Omental fat pad (tissue), 3 donors: ENCODE measurements at regions not wholly inside any gene's neighbourhood (a gene's known extent, or its start where the extent isn't known, plus 50 kb on each side); places are given as distances from the start of the nearest gene placed in this dataset.

Source experiments
- ATAC-seq: fragments of 150-250 bp; one replicate; pipeline ENCODE4 v1.9.1; 2016; ENCODE audit warnings: mild to moderate bottlenecking, moderate library complexity; ENCODE audit not compliant: low FRiP score
- DNase-seq: peaks from one replicate; pipeline ENCODE4 v3.0.0-alpha.2; 2019; ENCODE audit warnings: low spot score
- CTCF ChIP-seq, 3 donors: fragments of 450-650 bp; IDR thresholded peaks; one replicate each; pipeline ENCODE4 v1.5.1; 2016 to 2017; ENCODE audit warnings: antibody characterized with exemption in 3 of 3, mild to moderate bottlenecking in 3 of 3, moderate library complexity in 2 of 3

GRCh38 chr1:181394766-181395165 is 88.6 kb upstream of the CACNA1E start:
- TF ChIP-seq CTCF (IDR thresholded peaks at IDR 0.05) = no peak
- no peak for DNase-seq
- no peak for ATAC-seq

- DNase-seq (no peak), ATAC-seq (no peak)
- no peak for TF ChIP-seq CTCF (IDR thresholded peaks at IDR 0.05)
These were observed 87.1 kb upstream of the CACNA1E start for GRCh38 chr1:181396171-181396670.

- no peak for TF ChIP-seq CTCF (IDR thresholded peaks at IDR 0.05)
- ATAC-seq (no peak), DNase-seq (no peak)
These were observed 86.5 kb upstream of the CACNA1E start for GRCh38 chr1:181396811-181397210.

GRCh38 chr1:181397845-181398244 is 85.5 kb upstream of the CACNA1E start:
- ATAC-seq (no peak), DNase-seq (no peak)
- TF ChIP-seq CTCF (IDR thresholded peaks at IDR 0.05) = no peak

GRCh38 chr1:181398544-181398943 is 84.8 kb upstream of the CACNA1E start:
- no peak for DNase-seq
- ATAC-seq = no peak
- no peak for TF ChIP-seq CTCF (IDR thresholded peaks at IDR 0.05)

- DNase-seq = no peak
- TF ChIP-seq CTCF (IDR thresholded peaks at IDR 0.05) = no peak
- no peak for ATAC-seq
These were observed 77.7 kb upstream of the CACNA1E start for GRCh38 chr1:181405584-181405983.

GRCh38 chr1:181406989-181407388 is 76.3 kb upstream of the CACNA1E start:
- DNase-seq = no peak
- ATAC-seq = no peak
- TF ChIP-seq CTCF (IDR thresholded peaks at IDR 0.05) = no peak
